ENCODE measurements at regions not wholly inside any gene's neighbourhood (a gene's known extent, or its start where the extent isn't known, plus 50 kb on each side); places are given as distances from the start of the nearest gene placed in this dataset.

GRCh38 chr5:15021266-15022046 is 149.9 kb upstream of the ANKH start:
- H3K36me3 ChIP-seq (ENCODE audit: low read depth), result no peaks in the 10 kb centered on the region
- peak overlapping the region; percentile 64 for H3K9ac ChIP-seq
- H3K4me2 ChIP-seq (ENCODE audit: unreplicated experiment), result peak overlapping the region; percentile 68
- peak overlapping the region; percentile 87 for H3K27ac ChIP-seq
- no peaks in the 10 kb centered on the region for H3K9me3 ChIP-seq (ENCODE audit: low read depth)
- in situ Hi-C loops (cut with MboI), result no loop called here
- H3K27me3 ChIP-seq (replicated peaks; ENCODE audit: insufficient read depth), result no peaks in the 10 kb centered on the region
- no peaks in the 10 kb centered on the region for H3K9me2 ChIP-seq (ENCODE audit: insufficient read depth)
- DNase-seq, result peak; percentile 92
- H2AFZ ChIP-seq, result peak overlapping the region; percentile 18
- WGBS, 2 experiments (ENCODE audit: low coverage in 1 of 2, low lambda C conversion rate in 2 of 2, missing lambda C conversion rate in 2 of 2), result 18% methylated on average over 8 of the region's 8 CpGs
- H3K79me2 ChIP-seq (ENCODE audit: insufficient read depth), result no peaks in the 10 kb centered on the region
- peaks cover 47% of the 10 kb centered on the region for H3F3A ChIP-seq (ENCODE audit: insufficient read depth)
- peaks cover 51% of the 10 kb centered on the region for H3K4me1 ChIP-seq (ENCODE audit: insufficient read depth)
- H4K20me1 ChIP-seq (ENCODE audit: insufficient read depth), result no peaks in the 10 kb centered on the region
- peak overlapping the region; percentile 52 for H3K4me3 ChIP-seq
- no peak for TF ChIP-seq EZH2 (IDR thresholded peaks at IDR 0.05; ENCODE audit: insufficient read depth, poor library complexity, severe bottlenecking)
- no peak for TF ChIP-seq EZH2phosphoT487 (IDR thresholded peaks at IDR 0.05; ENCODE audit: insufficient read depth, low read depth)

- H2AFZ ChIP-seq, result peak overlapping the region; percentile 18; the same call in 1 of the 2 replicates
- WGBS, 2 experiments (ENCODE audit: low coverage in 1 of 2, low lambda C conversion rate in 2 of 2, missing lambda C conversion rate in 2 of 2), result 95 to 96% methylated on average over 3 of the region's 3 CpGs
- H3K4me3 ChIP-seq, result peak overlapping the region; percentile 52; the same call in 1 of the 2 replicates
These were observed 149.2 kb upstream of the ANKH start for GRCh38 chr5:15020736-15021135.

GRCh38 chr5:15014809-15015208 is 143.2 kb upstream of the ANKH start:
- Histone ChIP-seq H3K9me2 (ENCODE audit: insufficient read depth) (no peaks in the 10 kb centered on the region), H3K4me2 (ENCODE audit: unreplicated experiment) (peak overlapping the region; percentile 61), H3K27ac (peak overlapping the region; percentile 42), H2AFZ (peak overlapping the region; percentile 36; the same call in 1 of the 2 replicates), H3K36me3 (ENCODE audit: low read depth) (no peaks in the 10 kb centered on the region), H3K9me3 (ENCODE audit: low read depth) (no peaks in the 10 kb centered on the region), H4K20me1 (ENCODE audit: insufficient read depth) (no peaks in the 10 kb centered on the region), H3K4me3 (peak overlapping the region; percentile 28; the same call in 1 of the 2 replicates), H3K79me2 (ENCODE audit: insufficient read depth) (no peaks in the 10 kb centered on the region), H3F3A (ENCODE audit: insufficient read depth) (peaks cover 20% of the 10 kb centered on the region), H3K27me3 (replicated peaks; ENCODE audit: insufficient read depth) (no peaks in the 10 kb centered on the region), H3K4me1 (ENCODE audit: insufficient read depth) (peaks cover 35% of the 10 kb centered on the region), H3K9ac (peak overlapping the region; percentile 15; the same call in 1 of the 2 replicates)
- TF ChIP-seq EZH2 (IDR thresholded peaks at IDR 0.05; ENCODE audit: insufficient read depth, poor library complexity, severe bottlenecking) (no peak), EZH2phosphoT487 (IDR thresholded peaks at IDR 0.05; ENCODE audit: insufficient read depth, low read depth) (no peak)
- DNase-seq, result peak; percentile 51
- in situ Hi-C loops (cut with MboI), result no loop called here
- WGBS, 2 experiments (ENCODE audit: low coverage in 1 of 2, low lambda C conversion rate in 2 of 2, missing lambda C conversion rate in 2 of 2), result 22 to 26% methylated on average over 3 of the region's 3 CpGs

More at GRCh38 chr5:15020736-15021135, 149.2 kb upstream of the ANKH start:
- Histone ChIP-seq H4K20me1 (ENCODE audit: insufficient read depth) (no peaks in the 10 kb centered on the region), H3K36me3 (ENCODE audit: low read depth) (no peaks in the 10 kb centered on the region), H3K27ac (peak overlapping the region; percentile 87), H3K9me2 (ENCODE audit: insufficient read depth) (no peaks in the 10 kb centered on the region), H3K79me2 (ENCODE audit: insufficient read depth) (no peaks in the 10 kb centered on the region), H3K27me3 (replicated peaks; ENCODE audit: insufficient read depth) (no peaks in the 10 kb centered on the region), H3K9me3 (ENCODE audit: low read depth) (no peaks in the 10 kb centered on the region), H3K4me1 (ENCODE audit: insufficient read depth) (peaks cover 45% of the 10 kb centered on the region), H3F3A (ENCODE audit: insufficient read depth) (peaks cover 40% of the 10 kb centered on the region), H3K4me2 (ENCODE audit: unreplicated experiment) (peak overlapping the region; percentile 68), H3K9ac (peak overlapping the region; percentile 64; the same call in 1 of the 2 replicates)
- in situ Hi-C loops (cut with MboI), result no loop called here
- no peak for TF ChIP-seq EZH2phosphoT487 (IDR thresholded peaks at IDR 0.05; ENCODE audit: insufficient read depth, low read depth)
- no peak for TF ChIP-seq EZH2 (IDR thresholded peaks at IDR 0.05; ENCODE audit: insufficient read depth, poor library complexity, severe bottlenecking)
- DNase-seq, result no peak

- in situ Hi-C loops (cut with MboI), result no loop called here
- no peaks in the 10 kb centered on the region for H3K27me3 ChIP-seq (replicated peaks; ENCODE audit: insufficient read depth)
- no peaks in the 10 kb centered on the region for H3K79me2 ChIP-seq (ENCODE audit: insufficient read depth)
- no peak for TF ChIP-seq EZH2 (IDR thresholded peaks at IDR 0.05; ENCODE audit: insufficient read depth, poor library complexity, severe bottlenecking)
- no peak for TF ChIP-seq EZH2phosphoT487 (IDR thresholded peaks at IDR 0.05; ENCODE audit: insufficient read depth, low read depth)
- DNase-seq, result peak; percentile 79
- no peaks in the 10 kb centered on the region for H3K36me3 ChIP-seq (ENCODE audit: low read depth)
- H2AFZ ChIP-seq, result peak overlapping the region; percentile 62
- no peaks in the 10 kb centered on the region for H3K9me3 ChIP-seq (ENCODE audit: low read depth)
- peaks cover 22% of the 10 kb centered on the region; the same call in 1 of the 2 replicates for H3F3A ChIP-seq (ENCODE audit: insufficient read depth)
- no peaks in the 10 kb centered on the region for H4K20me1 ChIP-seq (ENCODE audit: insufficient read depth)
- H3K9ac ChIP-seq, result no peak overlapping the region
- no peak overlapping the region for H3K27ac ChIP-seq
- WGBS, 2 experiments (ENCODE audit: low coverage in 1 of 2, low lambda C conversion rate in 2 of 2, missing lambda C conversion rate in 2 of 2), result 33 to 36% methylated on average over 3 of the region's 3 CpGs
- H3K9me2 ChIP-seq (ENCODE audit: insufficient read depth), result no peaks in the 10 kb centered on the region
- H3K4me2 ChIP-seq (ENCODE audit: unreplicated experiment), result no peak overlapping the region
- peaks cover 38% of the 10 kb centered on the region for H3K4me1 ChIP-seq (ENCODE audit: insufficient read depth)
- H3K4me3 ChIP-seq, result no peak overlapping the region
These were observed 142.3 kb upstream of the ANKH start for GRCh38 chr5:15013654-15014463.
